ENCODE measurements at regions not wholly inside any gene's neighbourhood (a gene's known extent, or its start where the extent isn't known, plus 50 kb on each side); places are given as distances from the start of the nearest gene placed in this dataset.

DNA sequence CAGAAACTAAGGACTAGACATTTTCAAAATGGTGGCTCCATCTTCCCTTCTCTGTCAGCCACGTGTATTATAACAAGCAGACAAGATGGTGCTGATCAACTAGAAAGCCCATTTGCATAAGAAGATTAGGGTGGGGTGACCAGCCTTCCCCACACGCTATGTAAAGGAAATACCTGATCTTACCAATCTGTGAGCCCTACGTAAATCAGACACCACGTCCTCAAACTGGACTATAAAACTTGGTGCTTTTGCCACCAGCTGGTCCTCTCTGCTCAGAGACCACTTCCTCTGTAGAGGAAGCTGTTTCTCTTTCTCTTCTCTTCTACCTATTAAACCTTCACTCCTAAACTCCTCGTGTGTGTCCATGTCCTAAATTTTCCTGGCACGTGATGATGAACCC lies 101.1 kb upstream of the PLEKHG7 start:
- no peak for TF ChIP-seq SIN3A (IDR thresholded peaks at IDR 0.05; ENCODE audit: low read depth)
- TF ChIP-seq CTCF (IDR thresholded peaks at IDR 0.05 in 2 of 3, conservative IDR thresholded peaks at IDR 0.05 in 1 of 3; ENCODE audit: borderline replicate concordance in 1 of 3, insufficient read depth in 1 of 3, low read depth in 2 of 3, low read length in 2 of 3): no peak
- TF ChIP-seq EGR1 (IDR thresholded peaks at IDR 0.05; ENCODE audit: low read depth): no peak
- TF ChIP-seq CEBPB (IDR thresholded peaks at IDR 0.05; ENCODE audit: low read depth): no peak
- no peak for TF ChIP-seq MAX (IDR thresholded peaks at IDR 0.05)
- TF ChIP-seq REST (IDR thresholded peaks at IDR 0.05; ENCODE audit: low read depth): no peak
- TF ChIP-seq ZNF274 (IDR thresholded peaks at IDR 0.05; ENCODE audit: low read depth, low read length): no peak

Data from HCT116 (cell line).